Esophagus squamous epithelium (tissue), 5 donors: ENCODE measurements at regions not wholly inside any gene's neighbourhood (a gene's known extent, or its start where the extent isn't known, plus 50 kb on each side); places are given as distances from the start of the nearest gene placed in this dataset.

Experiments used
- DNase-seq: peaks from one replicate; lab custom pipeline; 2025; lab: John Stamatoyannopoulos, UW
- H3K27ac ChIP-seq, 4 donors: fragments of 200-600 bp; sonication (generic); one replicate each; pipeline ENCODE4 v1.5.1; 2016 to 2019; ENCODE audit warnings: mild to moderate bottlenecking in 1 of 4
- H3K27me3 ChIP-seq, 4 donors: fragments of 200-600 bp; sonication (generic); 1 replicate in 3 of 4; 2 replicates in 1 of 4; pipeline versions ENCODE4 v1.5.1 to v1.6.0; 2017 to 2021; ENCODE audit warnings: antibody characterized with exemption in 1 of 4
- H3K36me3 ChIP-seq, 3 donors: fragments of 200-600 bp; sonication (generic); one replicate each; pipeline ENCODE4 v1.5.1; 2016 to 2019
- H3K4me1 ChIP-seq, 3 donors: fragments of 200-600 bp; sonication (generic); one replicate each; pipeline ENCODE4 v1.5.1; 2017 to 2019
- H3K4me3 ChIP-seq, 4 donors: fragments of 200-600 bp; sonication (generic); 1 replicate in 3 of 4; 2 replicates in 1 of 4; pipeline ENCODE4 v1.5.1; 2016 to 2019; ENCODE audit warnings: mild to moderate bottlenecking in 2 of 4, moderate library complexity in 1 of 4
- H3K9me3 ChIP-seq, 3 donors: fragments of 200-600 bp; sonication (generic); one replicate each; pipeline ENCODE4 v1.5.1; 2016 to 2019
- POLR2A ChIP-seq, 4 donors: fragments of 450-650 bp; IDR thresholded peaks; one replicate each; pipeline ENCODE4 v1.6.1; 2017; ENCODE audit warnings: antibody characterized with exemption in 4 of 4, mild to moderate bottlenecking in 4 of 4, moderate library complexity in 3 of 4
- WGBS, 2 donors: methylation state at CpG; one replicate each; pipeline ENCODE4 v1.1.5; 2018; 5-methylcytosine and 5-hydroxymethylcytosine counted together
- intact Hi-C: fragments of 100-400 bp; cut with DNase I; formaldehyde crosslinking; loops from one replicate; pipeline ENCODE4 v1.15.0; 2022
- TF ChIP-seq, protein P1 (sequence below), 6 experiments: fragments of 450-650 bp in 4 of 6; fragments of 200-600 bp in 2 of 6; sonication (generic) in 2 of 6; IDR thresholded peaks; one replicate each; pipeline ENCODE4 v1.5.1; 2016 to 2019; ENCODE audit warnings: antibody characterized with exemption in 6 of 6, mild to moderate bottlenecking in 4 of 6, moderate library complexity in 4 of 6
- donor health status: DM: yes; HTN: yes; CAD: no.

DNA sequence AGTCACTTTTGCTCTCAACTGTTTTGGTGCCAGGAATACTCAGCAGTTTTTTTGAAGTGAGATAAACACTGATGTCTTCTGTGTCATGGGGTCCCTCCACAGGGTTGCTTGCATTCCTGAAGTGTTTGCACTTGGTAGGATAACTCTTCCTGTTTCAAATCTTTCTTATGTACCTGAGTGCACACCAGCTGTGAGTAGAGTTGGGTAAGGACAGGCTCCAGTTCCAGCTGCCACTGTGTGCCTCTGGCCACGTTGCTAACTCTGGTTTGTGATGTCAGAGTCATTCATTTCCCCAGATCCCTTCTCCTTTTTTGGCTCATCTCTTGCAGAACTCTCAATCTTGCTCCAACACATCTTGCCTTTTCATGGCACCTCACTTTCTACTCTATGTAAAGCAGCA lies 356.3 kb upstream of the B3GALT2 start:
- Histone ChIP-seq H3K27me3 (no peaks in the 10 kb centered on the region), H3K9me3 (no peaks in the 10 kb centered on the region), H3K27ac (no peak overlapping the region), H3K4me3 (no peak overlapping the region), H3K36me3 (no peaks in the 10 kb centered on the region), H3K4me1 (no peaks in the 10 kb centered on the region)
- no peak for DNase-seq
- TF ChIP-seq POLR2A (IDR thresholded peaks at IDR 0.05) = no peak
- TF ChIP-seq, protein P1, sequence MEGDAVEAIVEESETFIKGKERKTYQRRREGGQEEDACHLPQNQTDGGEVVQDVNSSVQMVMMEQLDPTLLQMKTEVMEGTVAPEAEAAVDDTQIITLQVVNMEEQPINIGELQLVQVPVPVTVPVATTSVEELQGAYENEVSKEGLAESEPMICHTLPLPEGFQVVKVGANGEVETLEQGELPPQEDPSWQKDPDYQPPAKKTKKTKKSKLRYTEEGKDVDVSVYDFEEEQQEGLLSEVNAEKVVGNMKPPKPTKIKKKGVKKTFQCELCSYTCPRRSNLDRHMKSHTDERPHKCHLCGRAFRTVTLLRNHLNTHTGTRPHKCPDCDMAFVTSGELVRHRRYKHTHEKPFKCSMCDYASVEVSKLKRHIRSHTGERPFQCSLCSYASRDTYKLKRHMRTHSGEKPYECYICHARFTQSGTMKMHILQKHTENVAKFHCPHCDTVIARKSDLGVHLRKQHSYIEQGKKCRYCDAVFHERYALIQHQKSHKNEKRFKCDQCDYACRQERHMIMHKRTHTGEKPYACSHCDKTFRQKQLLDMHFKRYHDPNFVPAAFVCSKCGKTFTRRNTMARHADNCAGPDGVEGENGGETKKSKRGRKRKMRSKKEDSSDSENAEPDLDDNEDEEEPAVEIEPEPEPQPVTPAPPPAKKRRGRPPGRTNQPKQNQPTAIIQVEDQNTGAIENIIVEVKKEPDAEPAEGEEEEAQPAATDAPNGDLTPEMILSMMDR (IDR thresholded peaks at IDR 0.05) = no peak
- 0 to 17% methylated on average over 1 of the region's 1 CpG for WGBS, 2 donors
- intact Hi-C loops = no loop called here

DNA sequence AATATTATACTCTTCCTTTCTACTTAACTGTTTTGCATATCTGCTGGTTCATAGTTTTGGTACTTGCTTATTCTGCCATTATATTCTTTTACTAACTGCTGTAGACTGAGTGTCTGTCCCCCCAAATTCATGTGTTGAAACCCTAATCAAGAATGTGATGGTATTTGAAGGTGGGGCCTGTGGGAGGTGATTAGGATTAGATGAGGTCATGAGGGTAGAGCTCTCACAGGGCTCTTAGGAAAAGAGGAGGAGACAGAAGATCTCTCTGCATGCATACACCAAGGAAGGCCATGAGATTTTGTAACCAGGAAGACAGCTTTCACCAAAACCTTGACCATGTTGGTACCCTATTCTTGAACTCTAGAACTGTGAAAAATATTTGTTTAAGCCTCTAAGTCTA lies 354.1 kb upstream of the B3GALT2 start:
- H3K27ac ChIP-seq = peak overlapping the region in 1 of 4 donors; percentile 18
- intact Hi-C loops = no loop called here

DNA sequence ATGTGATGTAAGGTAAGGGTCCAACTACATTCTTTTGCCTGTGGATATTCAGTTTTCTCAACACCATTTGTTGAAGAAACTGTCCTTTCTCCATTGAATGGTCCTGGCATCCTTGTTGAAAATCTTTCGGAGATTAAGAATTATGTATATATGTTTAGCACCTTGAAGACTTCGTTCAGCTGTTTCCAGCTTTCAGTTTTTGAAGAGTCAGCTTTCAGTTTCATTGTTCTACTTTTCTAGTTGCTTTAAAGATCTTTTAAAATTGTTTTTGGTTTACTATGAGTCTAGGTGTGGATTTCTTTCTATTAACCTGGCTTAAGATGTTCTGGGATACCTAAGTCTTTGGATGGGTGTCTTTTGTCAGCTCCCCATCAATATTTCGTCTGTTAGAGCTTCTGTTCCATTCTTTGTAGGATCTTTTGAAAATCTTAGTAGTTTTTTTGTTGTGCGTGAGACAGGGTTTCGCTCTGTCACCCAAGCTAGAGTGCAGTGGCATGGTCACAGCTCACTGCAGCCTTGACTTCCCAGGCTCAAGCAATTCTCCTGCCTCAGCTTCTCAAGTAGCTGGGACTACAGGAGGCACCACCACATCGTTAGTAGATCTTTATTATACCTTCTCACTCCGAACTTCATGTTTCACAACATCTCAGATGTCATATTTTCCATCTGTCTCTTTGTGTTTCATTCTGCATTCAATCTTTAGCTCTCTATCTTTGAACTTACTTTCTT lies 353.5 kb upstream of the B3GALT2 start:
- no peaks in the 10 kb centered on the region for H3K27me3 ChIP-seq
- no peak for DNase-seq
- no peaks in the 10 kb centered on the region for H3K9me3 ChIP-seq
- intact Hi-C loops = no loop called here
- 69 to 74% methylated on average over 7 of the region's 7 CpGs for WGBS, 2 donors
- peak overlapping the region in 1 of 4 donors; percentile 18 for H3K27ac ChIP-seq
- no peak overlapping the region for H3K4me3 ChIP-seq
- TF ChIP-seq POLR2A (IDR thresholded peaks at IDR 0.05) = no peak
- TF ChIP-seq, protein P1 (IDR thresholded peaks at IDR 0.05) = no peak
- no peaks in the 10 kb centered on the region for H3K36me3 ChIP-seq
- no peaks in the 10 kb centered on the region for H3K4me1 ChIP-seq

More for the DNA sequence above, 354.1 kb upstream of the B3GALT2 start:
- Histone ChIP-seq H3K4me1 (no peaks in the 10 kb centered on the region), H3K4me3 (no peak overlapping the region), H3K9me3 (no peaks in the 10 kb centered on the region), H3K36me3 (no peaks in the 10 kb centered on the region), H3K27me3 (no peaks in the 10 kb centered on the region)
- TF ChIP-seq POLR2A (IDR thresholded peaks at IDR 0.05) = no peak
- TF ChIP-seq, protein P1 (IDR thresholded peaks at IDR 0.05) = no peak
- no peak for DNase-seq

DNA sequence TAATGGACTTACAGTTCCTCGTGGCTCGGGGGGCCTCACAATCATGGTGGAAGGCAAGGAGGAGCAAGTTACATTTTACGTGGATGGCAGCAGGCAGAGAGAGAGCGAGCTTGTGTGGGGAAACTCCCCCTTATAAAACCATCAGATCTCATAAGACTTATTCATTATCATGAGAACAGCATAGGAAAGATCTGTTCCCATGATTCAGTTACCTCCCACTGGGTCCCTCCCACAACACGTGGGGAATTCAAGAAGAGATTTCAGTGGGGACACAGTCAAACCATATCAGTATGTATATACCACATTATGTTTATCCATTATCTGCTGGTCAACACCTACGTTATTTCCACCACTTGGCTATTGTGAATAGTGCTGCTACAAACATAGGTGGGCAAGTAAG lies 352.3 kb upstream of the B3GALT2 start:
- DNase-seq = no peak
- Histone ChIP-seq H3K36me3 (no peaks in the 10 kb centered on the region), H3K27me3 (no peaks in the 10 kb centered on the region), H3K4me1 (no peaks in the 10 kb centered on the region), H3K4me3 (no peak overlapping the region), H3K27ac (no peak overlapping the region), H3K9me3 (no peaks in the 10 kb centered on the region)
- no peak for TF ChIP-seq POLR2A (IDR thresholded peaks at IDR 0.05)
- TF ChIP-seq, protein P1 (IDR thresholded peaks at IDR 0.05) = no peak
- intact Hi-C loops = no loop called here
- WGBS, 2 donors = 80 to 85% methylated on average over 6 of the region's 6 CpGs

DNA sequence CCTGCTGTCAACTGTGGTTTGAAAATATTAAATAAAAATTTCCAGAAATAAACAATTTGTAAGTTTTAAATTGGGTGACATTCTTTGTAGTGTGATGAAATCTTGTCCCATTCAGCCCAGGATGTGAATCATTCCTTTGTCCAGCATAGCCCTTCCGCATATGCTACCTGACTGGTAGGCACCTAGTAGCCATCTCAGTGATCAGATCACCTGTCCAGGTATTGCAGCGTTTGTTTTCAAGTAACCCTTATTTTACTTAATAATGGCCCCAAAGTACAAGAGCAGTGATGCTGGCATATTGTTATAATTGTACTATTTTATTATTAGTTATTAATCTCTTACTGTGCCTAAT lies 351.6 kb upstream of the B3GALT2 start:
- Histone ChIP-seq H3K4me3 (no peak overlapping the region), H3K36me3 (no peaks in the 10 kb centered on the region), H3K27ac (no peak overlapping the region), H3K9me3 (no peaks in the 10 kb centered on the region), H3K27me3 (no peaks in the 10 kb centered on the region), H3K4me1 (no peaks in the 10 kb centered on the region)
- intact Hi-C loops = no loop called here
- 69 to 77% methylated on average over 2 of the region's 2 CpGs for WGBS, 2 donors
- no peak for TF ChIP-seq POLR2A (IDR thresholded peaks at IDR 0.05)
- TF ChIP-seq, protein P1 (IDR thresholded peaks at IDR 0.05) = no peak
- DNase-seq = no peak
